ENCODE measurements at regions not wholly inside any gene's neighbourhood (a gene's known extent, or its start where the extent isn't known, plus 50 kb on each side); places are given as distances from the start of the nearest gene placed in this dataset.

DNA sequence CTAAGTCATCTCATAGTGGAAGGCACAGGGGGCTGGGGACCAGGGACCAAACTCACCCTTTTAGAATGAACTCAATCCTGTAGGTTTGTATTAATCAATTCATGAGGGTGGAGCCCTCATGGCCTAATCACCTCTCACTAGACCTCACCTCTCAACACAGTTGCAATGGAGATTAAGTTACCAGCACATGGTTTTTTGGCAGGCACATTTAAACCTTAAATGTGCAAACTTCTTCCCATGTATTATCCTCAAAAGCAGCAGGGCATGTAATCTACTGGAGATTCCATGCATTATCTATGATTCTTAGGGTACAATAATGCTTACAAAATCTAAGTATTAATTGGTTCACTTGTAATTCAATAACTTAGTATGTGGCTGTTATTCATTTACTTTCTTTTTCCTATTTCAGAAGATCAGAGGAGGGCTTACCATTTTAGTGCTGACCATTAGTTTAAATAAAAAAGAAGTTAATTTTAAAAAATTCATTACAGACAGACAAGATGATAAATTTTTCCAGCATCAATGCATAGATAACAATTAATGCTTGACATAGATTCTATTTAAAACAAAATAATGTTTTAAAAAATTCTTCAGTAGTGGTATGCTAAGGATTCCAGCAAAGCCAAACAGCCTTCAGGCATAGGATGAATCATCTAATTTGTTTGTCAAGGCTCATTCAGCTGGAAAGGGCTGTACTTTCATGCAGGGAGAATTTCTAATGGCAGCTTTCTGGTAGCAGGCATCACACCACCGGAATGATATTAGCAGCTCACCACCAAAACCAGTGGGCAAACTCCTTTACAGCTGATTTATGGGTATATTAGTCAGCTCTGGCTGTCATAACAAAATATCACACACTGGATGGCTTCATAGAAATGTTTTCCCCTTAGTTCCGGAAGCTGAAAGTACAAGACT lies 124.6 kb upstream of the ZNF648 start:
- 100% methylated on average over 1 of the region's 2 CpGs for WGBS (ENCODE audit: insufficient coverage, low coverage, low lambda C conversion rate, missing lambda C conversion rate)
- intact Hi-C loops (cut with DNase I) = no loop called here
- Histone ChIP-seq H3K27me3 (no peaks in the 10 kb centered on the region), H3K4me3 (no peak overlapping the region), H3K9me3 (no peaks in the 10 kb centered on the region), H3K27ac (no peak overlapping the region), H3K36me3 (no peaks in the 10 kb centered on the region), H3K4me1 (no peaks in the 10 kb centered on the region)
- no peak for TF ChIP-seq POLR2A (IDR thresholded peaks at IDR 0.05)
- TF ChIP-seq, protein P1, sequence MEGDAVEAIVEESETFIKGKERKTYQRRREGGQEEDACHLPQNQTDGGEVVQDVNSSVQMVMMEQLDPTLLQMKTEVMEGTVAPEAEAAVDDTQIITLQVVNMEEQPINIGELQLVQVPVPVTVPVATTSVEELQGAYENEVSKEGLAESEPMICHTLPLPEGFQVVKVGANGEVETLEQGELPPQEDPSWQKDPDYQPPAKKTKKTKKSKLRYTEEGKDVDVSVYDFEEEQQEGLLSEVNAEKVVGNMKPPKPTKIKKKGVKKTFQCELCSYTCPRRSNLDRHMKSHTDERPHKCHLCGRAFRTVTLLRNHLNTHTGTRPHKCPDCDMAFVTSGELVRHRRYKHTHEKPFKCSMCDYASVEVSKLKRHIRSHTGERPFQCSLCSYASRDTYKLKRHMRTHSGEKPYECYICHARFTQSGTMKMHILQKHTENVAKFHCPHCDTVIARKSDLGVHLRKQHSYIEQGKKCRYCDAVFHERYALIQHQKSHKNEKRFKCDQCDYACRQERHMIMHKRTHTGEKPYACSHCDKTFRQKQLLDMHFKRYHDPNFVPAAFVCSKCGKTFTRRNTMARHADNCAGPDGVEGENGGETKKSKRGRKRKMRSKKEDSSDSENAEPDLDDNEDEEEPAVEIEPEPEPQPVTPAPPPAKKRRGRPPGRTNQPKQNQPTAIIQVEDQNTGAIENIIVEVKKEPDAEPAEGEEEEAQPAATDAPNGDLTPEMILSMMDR (IDR thresholded peaks at IDR 0.05) = no peak
- no peak for ATAC-seq
- DNase-seq = no peak

DNA sequence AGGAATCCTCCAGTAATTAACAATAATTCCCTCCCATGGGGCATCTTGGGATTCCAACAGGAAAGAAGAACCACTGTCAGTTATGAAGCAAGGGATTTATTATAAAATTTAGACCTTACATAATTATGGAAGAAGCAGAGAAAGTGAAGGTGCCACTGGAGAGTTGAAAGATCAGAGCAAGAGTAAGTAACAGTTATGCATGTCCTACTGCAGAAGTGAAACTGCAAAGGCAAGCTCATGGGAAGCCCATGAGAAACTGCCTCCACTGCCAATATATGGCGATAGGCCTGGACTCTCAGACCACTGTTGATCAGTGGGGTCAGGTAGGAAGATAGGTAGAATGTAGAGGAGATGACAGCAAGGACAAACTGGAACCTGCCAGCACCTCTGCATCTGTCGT lies 123.6 kb upstream of the ZNF648 start:
- Histone ChIP-seq H3K27ac (no peak overlapping the region), H3K9me3 (no peaks in the 10 kb centered on the region), H3K4me3 (no peak overlapping the region), H3K36me3 (no peaks in the 10 kb centered on the region), H3K27me3 (no peaks in the 10 kb centered on the region), H3K4me1 (no peaks in the 10 kb centered on the region)
- DNase-seq (no peak), ATAC-seq (peak in 1 of 4 donors; percentile 53)
- intact Hi-C loops (cut with DNase I) = no loop called here
- no peak for TF ChIP-seq POLR2A (IDR thresholded peaks at IDR 0.05)
- TF ChIP-seq, protein P1 (IDR thresholded peaks at IDR 0.05) = no peak
- WGBS (ENCODE audit: insufficient coverage, low coverage, low lambda C conversion rate, missing lambda C conversion rate) = no CpG with 5 or more reads among the region's 2 CpGs

DNA sequence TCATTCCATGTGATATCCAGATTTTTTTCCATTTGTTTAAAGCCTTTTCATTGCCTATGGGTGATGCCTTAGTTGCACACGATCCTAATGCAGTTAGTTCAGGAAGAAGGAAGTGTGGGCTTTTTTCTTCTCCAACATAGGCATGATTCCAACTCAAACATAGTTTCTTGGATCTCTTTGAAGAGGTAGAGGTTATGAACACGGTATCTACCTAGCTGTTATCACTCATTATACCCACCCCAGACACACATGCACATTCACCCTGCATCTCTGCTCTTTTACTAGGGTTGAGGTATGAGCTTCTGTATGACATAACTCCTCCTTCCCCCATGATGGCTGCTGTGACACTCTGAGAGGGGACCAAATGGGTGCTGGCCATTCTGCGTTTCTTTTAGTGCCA lies 122.1 kb upstream of the ZNF648 start:
- no peaks in the 10 kb centered on the region for H3K36me3 ChIP-seq
- DNase-seq = no peak
- ATAC-seq = no peak
- H3K27ac ChIP-seq = no peak overlapping the region
- 57% methylated on average over 3 of the region's 3 CpGs for WGBS (ENCODE audit: insufficient coverage, low coverage, low lambda C conversion rate, missing lambda C conversion rate)
- H3K9me3 ChIP-seq = no peaks in the 10 kb centered on the region
- H3K4me3 ChIP-seq = no peak overlapping the region
- no peaks in the 10 kb centered on the region for H3K27me3 ChIP-seq
- TF ChIP-seq POLR2A (IDR thresholded peaks at IDR 0.05) = no peak
- TF ChIP-seq, protein P1 (IDR thresholded peaks at IDR 0.05) = no peak
- intact Hi-C loops (cut with DNase I) = no loop called here
- H3K4me1 ChIP-seq = no peaks in the 10 kb centered on the region

DNA sequence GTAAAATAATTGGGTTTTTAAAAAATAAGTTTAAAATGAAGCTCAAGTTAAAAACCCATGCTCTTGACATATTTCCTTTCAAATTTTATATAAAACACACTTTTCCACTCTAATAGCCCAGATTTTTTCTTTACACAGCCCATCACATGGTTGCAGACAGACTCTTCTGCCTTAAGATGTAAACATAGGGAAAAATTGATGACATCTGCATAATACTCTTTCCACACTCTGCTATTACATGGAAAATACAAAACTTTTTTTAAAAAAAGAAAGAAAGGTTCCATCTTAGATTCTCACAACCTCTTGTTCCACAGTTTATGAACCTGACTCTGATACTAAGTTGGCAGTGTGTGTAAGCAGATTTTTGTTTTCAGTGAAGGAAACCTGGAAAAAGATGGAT lies 120.8 kb upstream of the ZNF648 start:
- intact Hi-C loops (cut with DNase I) = no loop called here
- no peaks in the 10 kb centered on the region for H3K4me1 ChIP-seq
- H3K9me3 ChIP-seq = no peaks in the 10 kb centered on the region
- ATAC-seq = no peak
- DNase-seq = no peak
- H3K4me3 ChIP-seq = no peak overlapping the region
- no peak overlapping the region for H3K27ac ChIP-seq
- TF ChIP-seq, protein P1 (IDR thresholded peaks at IDR 0.05) = no peak
- TF ChIP-seq POLR2A (IDR thresholded peaks at IDR 0.05) = no peak
- no peaks in the 10 kb centered on the region for H3K27me3 ChIP-seq
- H3K36me3 ChIP-seq = no peaks in the 10 kb centered on the region
